GM21529 (cell line): ENCODE measurements at regions not wholly inside any gene's neighbourhood (a gene's known extent, or its start where the extent isn't known, plus 50 kb on each side); places are given as distances from the start of the nearest gene placed in this dataset.
"Not testable (repeated sequence)": the region's sequence is repeated elsewhere in the genome, so short reads cannot be mapped to it uniquely, and the experiment has no call there.

Experiments used
- ATAC-seq: cut with Tn5 transposase; IDR thresholded peaks from one replicate; pipeline ENCODE4 v1.9.1; 2021; ENCODE audit not compliant: unreplicated experiment

GRCh38 chrX:55981603-55982002 lies 250.6 kb upstream of the KLF8 start:
- ATAC-seq: no peak

- no peak for ATAC-seq
These were observed 235.5 kb upstream of the KLF8 start for GRCh38 chrX:55996649-55997048.

- ATAC-seq: no peak
These were observed 232.0 kb upstream of the KLF8 start for GRCh38 chrX:56000174-56000573.

GRCh38 chrX:56000729-56001128 lies 231.4 kb upstream of the KLF8 start:
- no peak for ATAC-seq

- no peak for ATAC-seq
These were observed 206.1 kb upstream of the KLF8 start for GRCh38 chrX:56025872-56026571.

- no peak for ATAC-seq
These were observed 205.3 kb upstream of the KLF8 start for GRCh38 chrX:56026815-56027214.

- no peak for ATAC-seq
These were observed 203.0 kb upstream of the KLF8 start for GRCh38 chrX:56029188-56029587.

GRCh38 chrX:56029691-56030090 lies 202.5 kb upstream of the KLF8 start:
- no peak for ATAC-seq

GRCh38 chrX:56031409-56031808 lies 200.7 kb upstream of the KLF8 start:
- no peak for ATAC-seq

- ATAC-seq: no peak
These were observed 198.5 kb upstream of the KLF8 start for GRCh38 chrX:56033495-56034180.

- not testable (repeated sequence) for ATAC-seq
These were observed 179.4 kb upstream of the KLF8 start for GRCh38 chrX:56052673-56053330.

GRCh38 chrX:56057325-56057724 lies 174.8 kb upstream of the KLF8 start:
- ATAC-seq: no peak

GRCh38 chrX:56066016-56066415 lies 166.1 kb upstream of the KLF8 start:
- ATAC-seq: no peak

- peak; percentile 56 for ATAC-seq
These were observed 163.8 kb upstream of the KLF8 start for GRCh38 chrX:56068274-56068758.

- no peak for ATAC-seq
These were observed 162.7 kb upstream of the KLF8 start for GRCh38 chrX:56069299-56069931.

- ATAC-seq: no peak
These were observed 142.8 kb upstream of the KLF8 start for GRCh38 chrX:56089376-56089775.

- ATAC-seq: no peak
These were observed 132.9 kb upstream of the KLF8 start for GRCh38 chrX:56099271-56099670.

GRCh38 chrX:56107320-56107719 lies 124.8 kb upstream of the KLF8 start:
- no peak for ATAC-seq

- ATAC-seq: no peak
These were observed 118.2 kb upstream of the KLF8 start for GRCh38 chrX:56113785-56114436.

GRCh38 chrX:56114437-56114787 lies 117.7 kb upstream of the KLF8 start:
- ATAC-seq: no peak

GRCh38 chrX:56120242-56120641 lies 111.9 kb upstream of the KLF8 start:
- no peak for ATAC-seq
